Loucy (cell line): ENCODE measurements at regions not wholly inside any gene's neighbourhood (a gene's known extent, or its start where the extent isn't known, plus 50 kb on each side); places are given as distances from the start of the nearest gene placed in this dataset.

ENCODE experiments used
- H2AFZ ChIP-seq: fragments of 200-600 bp; sonication (generic); 2 replicates; pipeline ENCODE4 v1.6.0; 2016; ENCODE audit warnings: antibody characterized with exemption, mild to moderate bottlenecking, low read length, moderate library complexity
- H3F3A ChIP-seq: fragments of 200-600 bp; 2 replicates; pipeline ENCODE4 v1.6.0; 2016; ENCODE audit warnings: antibody characterized with exemption, low read depth, mild to moderate bottlenecking
- H3K27me3 ChIP-seq: fragments of 200-600 bp; sonication (generic); 2 replicates; pipeline ENCODE4 v1.6.1; 2014; ENCODE audit warnings: low read length, mild to moderate bottlenecking; ENCODE audit not compliant: insufficient read depth, poor library complexity, severe bottlenecking
- H3K36me3 ChIP-seq: fragments of 200-600 bp; sonication (generic); 2 replicates; pipeline ENCODE4 v1.6.1; 2016; ENCODE audit warnings: low read length; ENCODE audit not compliant: insufficient read depth
- H3K4me1 ChIP-seq: fragments of 200-600 bp; sonication (generic); 2 replicates; pipeline ENCODE4 v1.5.1; 2014; ENCODE audit warnings: low read length, mild to moderate bottlenecking; ENCODE audit not compliant: insufficient read depth, poor library complexity, severe bottlenecking
- H3K4me2 ChIP-seq: fragments of 200-600 bp; sonication (generic); 2 replicates; pipeline ENCODE4 v1.6.0; 2014; ENCODE audit warnings: antibody characterized with exemption, low read length, low read depth, mild to moderate bottlenecking; ENCODE audit not compliant: poor library complexity, severe bottlenecking
- H3K4me3 ChIP-seq: fragments of 200-600 bp; sonication (generic); 2 replicates; pipeline ENCODE4 v1.5.1; 2014; ENCODE audit warnings: low read length, mild to moderate bottlenecking, mixed read lengths; ENCODE audit not compliant: poor library complexity, severe bottlenecking
- H3K79me2 ChIP-seq: fragments of 200-600 bp; sonication (generic); 2 replicates; pipeline ENCODE4 v1.6.1; 2014; ENCODE audit warnings: low read length; ENCODE audit not compliant: insufficient read depth
- H3K9ac ChIP-seq: fragments of 200-600 bp; sonication (generic); 2 replicates; pipeline ENCODE4 v1.6.0; 2014; ENCODE audit warnings: mild to moderate bottlenecking, low read depth, low read length, moderate library complexity; ENCODE audit not compliant: poor library complexity, severe bottlenecking
- H3K9me2 ChIP-seq: fragments of 200-600 bp; sonication (generic); replicated peaks from 2 replicates; pipeline ENCODE4 v1.6.1; 2016; ENCODE audit warnings: low read depth, low read length, mixed read lengths
- H3K9me3 ChIP-seq: fragments of 200-600 bp; sonication (generic); 2 replicates; pipeline ENCODE4 v1.6.1; 2014; ENCODE audit warnings: mild to moderate bottlenecking, antibody characterized with exemption, low read length, low read depth; ENCODE audit not compliant: insufficient read depth
- H4K20me1 ChIP-seq: fragments of 200-600 bp; sonication (generic); 2 replicates; pipeline ENCODE4 v1.6.0; 2014; ENCODE audit warnings: antibody characterized with exemption, low read length, mild to moderate bottlenecking; ENCODE audit not compliant: insufficient read depth, poor library complexity, severe bottlenecking
- EZH2phosphoT487 ChIP-seq: fragments of 200-600 bp; IDR thresholded peaks from 2 replicates; pipeline ENCODE4 v1.6.1; 2018; ENCODE audit warnings: antibody characterized with exemption, mild to moderate bottlenecking, moderate library complexity, borderline replicate concordance
- TF ChIP-seq, protein P1 (sequence below): fragments of 200-600 bp; sonication (generic); conservative IDR thresholded peaks from 2 replicates; pipeline ENCODE4 v1.5.1; 2014; ENCODE audit warnings: mild to moderate bottlenecking, antibody characterized with exemption, low read length

DNA sequence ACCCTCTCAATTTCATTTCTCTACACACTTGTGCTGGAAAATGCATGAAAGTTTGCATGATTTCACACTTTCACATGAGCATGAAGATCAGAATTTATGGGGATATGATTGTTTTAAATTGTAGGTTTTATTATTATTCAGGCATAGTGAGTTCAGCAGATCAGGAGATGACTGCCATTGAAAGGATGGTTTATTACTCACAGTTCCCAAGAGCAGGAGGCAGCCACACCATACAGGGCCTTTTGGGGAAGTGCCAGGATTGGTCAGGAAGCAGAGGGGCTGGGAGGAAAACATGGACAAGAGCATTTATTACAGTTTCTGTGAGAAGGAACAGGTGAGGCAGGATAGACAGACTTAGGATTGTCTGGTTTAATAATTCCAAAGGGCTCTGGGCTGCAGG is 114.6 kb upstream of the KCNJ15 start:
- Histone ChIP-seq H3K4me1 (no peaks in the 10 kb centered on the region), H3K4me3 (no peak overlapping the region)

DNA sequence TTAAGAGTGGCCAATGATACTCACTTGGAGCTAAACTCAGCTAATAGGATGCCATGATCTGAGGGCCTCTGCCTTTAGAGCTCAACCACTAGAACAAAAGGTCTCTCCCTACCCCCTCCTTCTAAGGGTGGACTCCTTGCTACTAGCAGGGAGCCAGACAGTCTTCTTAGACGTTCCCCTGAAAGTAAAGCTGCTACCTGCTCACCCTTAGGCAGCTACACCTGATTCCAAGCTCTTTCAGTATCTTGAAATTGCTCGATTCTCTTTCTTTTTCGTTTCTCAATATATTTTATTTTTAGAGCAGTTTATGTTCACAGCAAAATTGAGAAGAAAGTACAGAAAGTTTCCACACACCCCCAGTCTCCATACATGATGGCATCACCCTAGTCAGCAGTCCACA is 112.6 kb upstream of the KCNJ15 start:
- Histone ChIP-seq H3F3A (no peaks in the 10 kb centered on the region), H3K27me3 (no peaks in the 10 kb centered on the region), H3K4me1 (no peaks in the 10 kb centered on the region), H3K9me2 (no peaks in the 10 kb centered on the region), H3K79me2 (no peaks in the 10 kb centered on the region), H4K20me1 (no peaks in the 10 kb centered on the region), H3K9me3 (no peaks in the 10 kb centered on the region), H2AFZ (no peak overlapping the region), H3K4me3 (no peak overlapping the region), H3K36me3 (no peaks in the 10 kb centered on the region), H3K9ac (no peak overlapping the region), H3K4me2 (no peak overlapping the region)
- no peak for TF ChIP-seq EZH2phosphoT487
- TF ChIP-seq, protein P1, sequence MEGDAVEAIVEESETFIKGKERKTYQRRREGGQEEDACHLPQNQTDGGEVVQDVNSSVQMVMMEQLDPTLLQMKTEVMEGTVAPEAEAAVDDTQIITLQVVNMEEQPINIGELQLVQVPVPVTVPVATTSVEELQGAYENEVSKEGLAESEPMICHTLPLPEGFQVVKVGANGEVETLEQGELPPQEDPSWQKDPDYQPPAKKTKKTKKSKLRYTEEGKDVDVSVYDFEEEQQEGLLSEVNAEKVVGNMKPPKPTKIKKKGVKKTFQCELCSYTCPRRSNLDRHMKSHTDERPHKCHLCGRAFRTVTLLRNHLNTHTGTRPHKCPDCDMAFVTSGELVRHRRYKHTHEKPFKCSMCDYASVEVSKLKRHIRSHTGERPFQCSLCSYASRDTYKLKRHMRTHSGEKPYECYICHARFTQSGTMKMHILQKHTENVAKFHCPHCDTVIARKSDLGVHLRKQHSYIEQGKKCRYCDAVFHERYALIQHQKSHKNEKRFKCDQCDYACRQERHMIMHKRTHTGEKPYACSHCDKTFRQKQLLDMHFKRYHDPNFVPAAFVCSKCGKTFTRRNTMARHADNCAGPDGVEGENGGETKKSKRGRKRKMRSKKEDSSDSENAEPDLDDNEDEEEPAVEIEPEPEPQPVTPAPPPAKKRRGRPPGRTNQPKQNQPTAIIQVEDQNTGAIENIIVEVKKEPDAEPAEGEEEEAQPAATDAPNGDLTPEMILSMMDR = no peak

More for the DNA sequence above, 114.6 kb upstream of the KCNJ15 start:
- no peak overlapping the region for H3K4me2 ChIP-seq
- no peaks in the 10 kb centered on the region for H3K79me2 ChIP-seq
- no peaks in the 10 kb centered on the region for H3K36me3 ChIP-seq
- no peaks in the 10 kb centered on the region for H4K20me1 ChIP-seq
- no peaks in the 10 kb centered on the region for H3K27me3 ChIP-seq
- no peak overlapping the region for H2AFZ ChIP-seq
- H3K9me3 ChIP-seq = no peaks in the 10 kb centered on the region
- no peak for TF ChIP-seq EZH2phosphoT487
- TF ChIP-seq, protein P1 = no peak
- no peak overlapping the region for H3K9ac ChIP-seq
- H3F3A ChIP-seq = no peaks in the 10 kb centered on the region
- H3K9me2 ChIP-seq = no peaks in the 10 kb centered on the region

DNA sequence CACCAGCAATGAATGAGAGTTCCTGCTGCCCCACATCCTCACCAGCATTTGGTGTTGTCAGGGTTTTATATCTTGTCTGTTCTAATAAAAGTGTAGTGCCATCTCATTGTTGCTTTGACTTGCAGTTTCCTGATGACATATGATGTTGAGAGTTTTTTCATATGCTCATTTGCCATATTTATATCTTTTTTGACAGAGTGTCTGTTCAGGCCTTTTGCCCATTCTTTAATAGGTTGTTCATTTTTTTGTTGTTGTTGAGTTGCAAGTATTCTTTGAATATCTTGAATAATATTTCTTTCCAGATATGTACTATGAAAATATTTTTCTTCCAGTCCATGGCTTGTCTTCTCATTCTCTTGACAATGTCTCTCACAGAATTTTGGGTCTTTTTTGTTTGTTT is 111.7 kb upstream of the KCNJ15 start:
- TF ChIP-seq EZH2phosphoT487 = no peak
- TF ChIP-seq, protein P1 = no peak
- H3F3A ChIP-seq = no peaks in the 10 kb centered on the region
- H4K20me1 ChIP-seq = no peaks in the 10 kb centered on the region
- H2AFZ ChIP-seq = no peak overlapping the region
- peaks cover 7% of the 10 kb centered on the region for H3K27me3 ChIP-seq
- H3K4me1 ChIP-seq = no peaks in the 10 kb centered on the region
- H3K9me2 ChIP-seq = no peaks in the 10 kb centered on the region
- no peaks in the 10 kb centered on the region for H3K9me3 ChIP-seq
- no peak overlapping the region for H3K4me2 ChIP-seq
- H3K36me3 ChIP-seq = no peaks in the 10 kb centered on the region
- no peak overlapping the region for H3K9ac ChIP-seq
- H3K79me2 ChIP-seq = no peaks in the 10 kb centered on the region
- H3K4me3 ChIP-seq = no peak overlapping the region
